HepG2 (cell line): ENCODE measurements at regions not wholly inside any gene's neighbourhood (a gene's known extent, or its start where the extent isn't known, plus 50 kb on each side); places are given as distances from the start of the nearest gene placed in this dataset.

ENCODE experiments used
- ATAC-seq: fragments of 200-7000 bp; cut with Tn5 transposase; 3 replicates; pipeline ENCODE4 v1.9.1; 2020; ENCODE audit warnings: mild to moderate bottlenecking, moderate library complexity
- BruUV-seq: library from RNA; stranded (reverse); fragments of 400-500 nt; replicated peaks from 2 replicates; lab custom pipeline; 2021; lab: Mats Ljungman, UMichigan
- CTCF ChIA-PET: fragments of 300-600 bp; formaldehyde crosslinking; extraction: SDS; loops from one replicate; lab custom pipeline; 2021; ENCODE audit warnings: low total read pairs, inconsistent platforms, low intra/inter-chr PET ratio; lab: Yijun Ruan, JAX
- POLR2A ChIA-PET: fragments of 350-600 bp; sonication (Branson Sonifier 250); formaldehyde crosslinking; loops from one replicate; lab custom pipeline; 2020; ENCODE audit warnings: antibody characterized with exemption, inconsistent platforms; lab: Yijun Ruan, JAX
- DNase-seq: peaks from one replicate; pipeline ENCODE4 v3.0.0-alpha.2; 2015; ENCODE audit warnings: low spot score
- FAIRE-seq: peaks from 3 replicates; lab custom pipeline; 2011; peaks lifted over from hg19 to GRCh38; lab: Jason Lieb, UNC
- H2AFZ ChIP-seq: one replicate; pipeline ENCODE4 v1.6.1; 2011; ENCODE audit warnings: low read length, inconsistent platforms
- H3K27ac ChIP-seq: fragments of 300-600 bp; 3 replicates; pipeline ENCODE4 v1.8.0; 2011; ENCODE audit warnings: mixed run types, mild to moderate bottlenecking, mixed read lengths, low read length, inconsistent platforms; ENCODE audit not compliant: insufficient read depth; ENCODE audit errors: extremely low read length
- H3K27me3 ChIP-seq, 2 experiments: fragments of 200-600 bp in 1 of 2; 2 replicates in 1 of 2; 3 replicates in 1 of 2; pipeline versions ENCODE4 v1.6.0 to v1.8.0; 2011; ENCODE audit warnings: low read length in 2 of 2, mild to moderate bottlenecking in 2 of 2, moderate library complexity in 2 of 2, inconsistent platforms in 1 of 2; ENCODE audit not compliant: insufficient read depth in 2 of 2, control insufficient read depth in 1 of 2
- H3K36me3 ChIP-seq, 2 experiments: fragments of 200-600 bp in 1 of 2; replicated peaks in 1 of 2; 2 replicates in 1 of 2; 3 replicates in 1 of 2; pipeline versions ENCODE4 v1.5.1 to v1.8.0; 2011; ENCODE audit warnings: low read length in 2 of 2, inconsistent platforms in 1 of 2; ENCODE audit not compliant: insufficient read depth in 2 of 2, control insufficient read depth in 1 of 2
- H3K4me1 ChIP-seq: 2 replicates; pipeline ENCODE4 v1.5.1; 2012; ENCODE audit warnings: low read length, inconsistent platforms; ENCODE audit not compliant: insufficient read depth
- H3K4me2 ChIP-seq: 2 replicates; pipeline ENCODE4 v1.6.0; 2011; ENCODE audit warnings: low read depth, low read length, inconsistent platforms
- H3K4me3 ChIP-seq, 3 experiments: fragments of 200-600 bp in 1 of 3; sonication (generic), shearing (Covaris generic) in 1 of 3; replicated peaks in 1 of 3; 2 replicates each; pipeline ENCODE4 v1.5.1; 2011 to 2016; ENCODE audit warnings: low read length in 3 of 3, inconsistent platforms in 2 of 3, low read depth in 2 of 3, mild to moderate bottlenecking in 2 of 3, control low read depth in 1 of 3, mixed read lengths in 1 of 3; ENCODE audit not compliant: insufficient read depth in 1 of 3
- H3K79me2 ChIP-seq: one replicate; pipeline ENCODE4 v1.6.1; 2011; ENCODE audit warnings: low read length, inconsistent platforms; ENCODE audit not compliant: insufficient read depth
- H3K9ac ChIP-seq: 2 replicates; pipeline ENCODE4 v1.6.0; 2011; ENCODE audit warnings: mild to moderate bottlenecking, low read depth, low read length, inconsistent platforms; ENCODE audit not compliant: insufficient read depth
- H3K9me3 ChIP-seq: 2 replicates; pipeline ENCODE4 v1.5.1; 2012; ENCODE audit warnings: mild to moderate bottlenecking, low read length
- H4K20me1 ChIP-seq: 2 replicates; pipeline ENCODE4 v1.6.0; 2011; ENCODE audit warnings: inconsistent platforms, mild to moderate bottlenecking, low read length, moderate library complexity; ENCODE audit not compliant: insufficient read depth
- ATF7 ChIP-seq, 2 experiments: fragments of 450-650 bp in 1 of 2; sonication (generic) in 1 of 2; formaldehyde crosslinking in 1 of 2; IDR thresholded peaks; 2 replicates each; pipeline versions ENCODE4 v1.4.0 to v1.6.1; 2016 to 2020; ENCODE audit warnings: antibody characterized with exemption in 1 of 2, mild to moderate bottlenecking in 1 of 2, missing genetic modification reagents in 1 of 2
- CREB1 ChIP-seq, 2 experiments: fragments of 450-650 bp in 1 of 2; IDR thresholded peaks; 2 replicates each; pipeline ENCODE4 v1.6.1; 2016 to 2017; ENCODE audit warnings: control low read depth in 1 of 2, mild to moderate bottlenecking in 1 of 2, missing compliant biosample characterization in 1 of 2, missing genetic modification characterization in 1 of 2
- GPN1 ChIP-seq: sonication (generic); formaldehyde crosslinking; IDR thresholded peaks from 2 replicates; pipeline ENCODE4 v1.5.1; 2020; ENCODE audit warnings: missing genetic modification reagents, borderline replicate concordance
- HNRNPK ChIP-seq: fragments of 200-400 bp; formaldehyde crosslinking; IDR thresholded peaks from 2 replicates; pipeline ENCODE4 v1.6.1; 2018; ENCODE audit warnings: low read length, low read depth, moderate library complexity, mild to moderate bottlenecking; ENCODE audit not compliant: poor library complexity, severe bottlenecking
- WGBS: methylation state at CpG from one replicate; pipeline ENCODE4 v1.1.6; 2017; ENCODE audit warnings: low lambda C conversion rate; 5-methylcytosine and 5-hydroxymethylcytosine counted together
- in situ Hi-C: cut with HindIII; loops from 2 replicates; pipeline ENCODE4 v1.10.0; 2017; ENCODE audit warnings: low pct_unique_long_range_greater_than_20kb; ENCODE audit not compliant: extremely low pct_ligation_motif_present
- intact Hi-C: fragments of 100-400 bp; cut with micrococcal nuclease; formaldehyde crosslinking; loops from one replicate; pipeline ENCODE4 v1.10.0; 2022; ENCODE audit not compliant: unreplicated experiment
- TF ChIP-seq, protein P1 (sequence below): sonication (generic); formaldehyde crosslinking; IDR thresholded peaks from 2 replicates; pipeline ENCODE4 v1.5.0; 2020; ENCODE audit warnings: mild to moderate bottlenecking, missing genetic modification reagents

DNA sequence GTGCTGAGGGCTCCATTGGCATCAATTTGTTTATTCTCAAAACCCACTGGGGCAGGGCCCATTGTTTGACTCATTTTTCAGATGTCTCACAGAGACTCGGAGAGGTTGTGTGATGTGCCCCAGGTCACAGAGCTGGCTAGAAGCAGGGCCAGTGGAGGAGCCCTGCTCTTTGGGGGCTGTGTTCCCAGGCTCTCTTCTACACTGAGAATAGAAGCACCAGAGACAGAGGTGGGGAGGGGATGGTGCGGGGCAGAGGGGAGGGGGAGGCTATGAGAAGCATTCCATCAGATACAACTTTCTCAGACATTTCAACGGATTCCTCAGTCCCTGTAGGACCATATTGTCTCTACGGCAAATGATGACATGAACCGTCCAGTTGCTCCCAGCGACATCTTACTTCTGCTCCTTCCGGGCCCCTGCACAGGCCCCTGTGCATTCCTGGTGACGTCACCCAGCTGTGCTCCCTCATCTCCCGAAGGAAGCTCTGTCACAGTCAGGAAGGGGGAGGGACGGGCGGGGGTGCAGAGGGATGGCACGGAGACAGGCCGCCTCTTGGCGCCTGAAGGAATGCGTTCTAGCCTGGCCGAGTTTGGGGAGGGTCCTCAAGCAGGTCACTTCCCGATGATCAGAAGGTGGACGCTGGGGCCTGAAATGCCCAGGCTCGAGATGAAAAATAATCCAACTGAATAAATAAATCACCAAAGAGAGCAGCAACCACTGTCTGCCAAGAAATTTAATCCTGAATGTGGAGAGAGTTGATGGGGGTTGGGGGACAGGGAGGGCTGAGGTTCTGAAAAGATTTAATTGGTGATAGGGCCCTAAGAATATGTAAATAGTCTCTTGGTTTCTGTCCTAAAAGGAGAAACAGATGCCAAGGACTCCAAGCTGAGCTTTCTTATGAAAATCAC is 114.1 kb downstream of the NOG start:
- no peak overlapping the region for H3K9ac ChIP-seq
- FAIRE-seq: no peak
- H3K4me1 ChIP-seq: no peaks in the 10 kb centered on the region
- no peaks in the 10 kb centered on the region for H4K20me1 ChIP-seq
- no peaks in the 10 kb centered on the region for H3K9me3 ChIP-seq
- no peak for DNase-seq
- TF ChIP-seq ATF7 (IDR thresholded peaks at IDR 0.05): peak; percentile 93
- no peak for TF ChIP-seq ATF7 (CRISPR knock-in tag; IDR thresholded peaks at IDR 0.05)
- TF ChIP-seq, protein P1, sequence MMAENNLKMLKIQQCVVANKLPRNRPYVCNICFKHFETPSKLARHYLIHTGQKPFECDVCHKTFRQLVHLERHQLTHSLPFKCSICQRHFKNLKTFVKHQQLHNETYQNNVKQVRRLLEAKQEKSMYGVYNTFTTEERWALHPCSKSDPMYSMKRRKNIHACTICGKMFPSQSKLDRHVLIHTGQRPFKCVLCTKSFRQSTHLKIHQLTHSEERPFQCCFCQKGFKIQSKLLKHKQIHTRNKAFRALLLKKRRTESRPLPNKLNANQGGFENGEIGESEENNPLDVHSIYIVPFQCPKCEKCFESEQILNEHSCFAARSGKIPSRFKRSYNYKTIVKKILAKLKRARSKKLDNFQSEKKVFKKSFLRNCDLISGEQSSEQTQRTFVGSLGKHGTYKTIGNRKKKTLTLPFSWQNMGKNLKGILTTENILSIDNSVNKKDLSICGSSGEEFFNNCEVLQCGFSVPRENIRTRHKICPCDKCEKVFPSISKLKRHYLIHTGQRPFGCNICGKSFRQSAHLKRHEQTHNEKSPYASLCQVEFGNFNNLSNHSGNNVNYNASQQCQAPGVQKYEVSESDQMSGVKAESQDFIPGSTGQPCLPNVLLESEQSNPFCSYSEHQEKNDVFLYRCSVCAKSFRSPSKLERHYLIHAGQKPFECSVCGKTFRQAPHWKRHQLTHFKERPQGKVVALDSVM (CRISPR knock-in tag): no peak
- peak; percentile 93 for TF ChIP-seq CREB1 (IDR thresholded peaks at IDR 0.05)
- no peak for TF ChIP-seq CREB1 (CRISPR knock-in tag; IDR thresholded peaks at IDR 0.05)
- H3K4me3 ChIP-seq: no peak overlapping the region
- H3K36me3 ChIP-seq: no peaks in the 10 kb centered on the region
- H3K27me3 ChIP-seq: peaks cover 4 to 42% of the 10 kb centered on the region in 2 experiments; a peak in 3 of 5 replicates
- no peaks in the 10 kb centered on the region for H3K79me2 ChIP-seq
- intact Hi-C loops: no loop called here
- 33% methylated on average over 19 of the region's 19 CpGs for WGBS
- no peak overlapping the region for H3K4me2 ChIP-seq
- BruUV-seq: no TSS peak
- H2AFZ ChIP-seq: no peak overlapping the region
- ATAC-seq: no peak
- H3K27ac ChIP-seq: no peak overlapping the region
- POLR2A ChIA-PET: no interaction called here
- CTCF ChIA-PET: no interaction called here
- in situ Hi-C loops: no loop called here

DNA sequence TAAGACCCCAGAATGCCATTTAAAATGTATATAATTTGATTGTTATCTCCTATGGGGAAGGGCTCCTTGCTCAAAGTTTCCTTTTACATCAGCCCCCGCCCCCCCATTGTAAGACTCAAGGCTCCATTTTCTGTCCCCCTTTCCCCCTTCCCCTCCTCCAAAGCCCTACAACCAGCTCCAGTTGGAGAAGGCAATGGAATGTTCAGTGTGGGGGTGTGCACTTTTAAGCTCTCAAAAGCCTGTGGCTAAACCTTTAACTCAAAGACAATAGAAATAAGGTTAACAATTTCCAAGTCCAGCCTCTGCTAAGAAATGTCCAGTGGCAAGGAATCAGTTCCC is 114.7 kb downstream of the NOG start:
- in situ Hi-C loops: no loop called here

More for the DNA sequence above, 114.7 kb downstream of the NOG start:
- Histone ChIP-seq H3K9me3 (no peaks in the 10 kb centered on the region), H4K20me1 (no peaks in the 10 kb centered on the region), H3K79me2 (no peaks in the 10 kb centered on the region), H3K4me3 (no peak overlapping the region), H2AFZ (no peak overlapping the region), H3K4me1 (no peaks in the 10 kb centered on the region), H3K27me3 (peaks cover 4 to 41% of the 10 kb centered on the region in 2 experiments; a peak in 3 of 5 replicates), H3K36me3 (no peaks in the 10 kb centered on the region)
- no peak for DNase-seq
- TF ChIP-seq HNRNPK (peak; percentile 50), GPN1 (no peak)
- TF ChIP-seq, all 625 proteins: peak for 1
- Histone ChIP-seq H3K27ac (no peak overlapping the region), H3K9ac (no peak overlapping the region), H3K4me2 (no peak overlapping the region)
- WGBS: 0% methylated on average over 1 of the region's 1 CpG
- FAIRE-seq (no peak), ATAC-seq (no peak)
- BruUV-seq: no TSS peak
- ChIA-PET POLR2A (no interaction called here), CTCF (no interaction called here)
- intact Hi-C loops: no loop called here
